HepG2 (cell line): ENCODE measurements at regions not wholly inside any gene's neighbourhood (a gene's known extent, or its start where the extent isn't known, plus 50 kb on each side); places are given as distances from the start of the nearest gene placed in this dataset.
A peak's percentile ranks its signal among the peaks of the same experiment; 100 is the strongest.

Experiments used
- AFF4 ChIP-seq: sonication (generic); formaldehyde crosslinking; IDR thresholded peaks from 2 replicates; pipeline ENCODE4 v1.4.0; 2020; ENCODE audit warnings: missing genetic modification reagents
- CHCHD3 ChIP-seq: sonication (generic); formaldehyde crosslinking; IDR thresholded peaks from 2 replicates; pipeline ENCODE4 v1.8.0; 2022; ENCODE audit warnings: mild to moderate bottlenecking, missing genetic modification reagents, moderate library complexity
- CSRNP2 ChIP-seq: sonication (generic); formaldehyde crosslinking; conservative IDR thresholded peaks from 2 replicates; pipeline ENCODE4 v1.8.0; 2022; ENCODE audit warnings: low read depth, missing genetic modification reagents
- FOXP4 ChIP-seq: sonication (generic); formaldehyde crosslinking; IDR thresholded peaks from 2 replicates; pipeline ENCODE4 v1.4.0; 2020; ENCODE audit warnings: missing genetic modification reagents
- ISL2 ChIP-seq: sonication (generic); formaldehyde crosslinking; IDR thresholded peaks from 2 replicates; pipeline ENCODE4 v1.5.0; 2020; ENCODE audit warnings: missing genetic modification reagents
- KDM5B ChIP-seq: sonication (generic); formaldehyde crosslinking; IDR thresholded peaks from 2 replicates; pipeline ENCODE4 v1.4.0; 2020; ENCODE audit warnings: missing genetic modification reagents, mild to moderate bottlenecking, borderline replicate concordance
- MAX ChIP-seq: IDR thresholded peaks from 2 replicates; pipeline ENCODE4 v1.6.1; 2012; ENCODE audit warnings: inconsistent platforms
- NCOA1 ChIP-seq: sonication (generic); formaldehyde crosslinking; IDR thresholded peaks from 2 replicates; pipeline ENCODE4 v1.9.0; 2021; ENCODE audit warnings: missing genetic modification reagents
- NFKBIZ ChIP-seq: IDR thresholded peaks from 2 replicates; pipeline ENCODE4 v1.6.1; 2018; ENCODE audit warnings: missing genetic modification reagents, missing compliant biosample characterization
- PCBP2 ChIP-seq: fragments of 200-400 bp; formaldehyde crosslinking; optimal IDR thresholded peaks from 2 replicates; pipeline ENCODE3; 2018; ENCODE audit warnings: low read length, low read depth; ENCODE audit not compliant: poor library complexity, severe bottlenecking
- ZFP36L2 ChIP-seq: sonication (generic); formaldehyde crosslinking; IDR thresholded peaks from 2 replicates; pipeline ENCODE4 v1.4.0; 2020; ENCODE audit warnings: missing genetic modification reagents
- ZFP62 ChIP-seq: sonication (generic); formaldehyde crosslinking; IDR thresholded peaks from 2 replicates; pipeline ENCODE4 v1.4.0; 2020; ENCODE audit warnings: missing genetic modification reagents
- ZFY ChIP-seq: sonication (generic); formaldehyde crosslinking; IDR thresholded peaks from 2 replicates; pipeline ENCODE4 v1.4.0; 2020; ENCODE audit warnings: missing genetic modification reagents
- ZNF10 ChIP-seq: sonication (generic); formaldehyde crosslinking; IDR thresholded peaks from 2 replicates; pipeline ENCODE4 v1.4.0; 2020; ENCODE audit warnings: mild to moderate bottlenecking, low read depth, missing genetic modification reagents, borderline replicate concordance
- ZNF225 ChIP-seq: sonication (generic); formaldehyde crosslinking; IDR thresholded peaks from 2 replicates; pipeline ENCODE4 v1.4.0; 2020; ENCODE audit warnings: mild to moderate bottlenecking, missing genetic modification reagents
- ZNF232 ChIP-seq: sonication (generic); formaldehyde crosslinking; IDR thresholded peaks from 2 replicates; pipeline ENCODE4 v1.4.0; 2020; ENCODE audit warnings: missing genetic modification reagents, borderline replicate concordance
- ZNF274 ChIP-seq: sonication (generic); formaldehyde crosslinking; IDR thresholded peaks from 2 replicates; pipeline ENCODE4 v1.5.1; 2020; ENCODE audit warnings: mild to moderate bottlenecking, missing genetic modification reagents
- ZNF451 ChIP-seq: sonication (generic); formaldehyde crosslinking; IDR thresholded peaks from 2 replicates; pipeline ENCODE4 v1.5.0; 2020; ENCODE audit warnings: mild to moderate bottlenecking, missing genetic modification reagents
- ZNF577 ChIP-seq: sonication (generic); formaldehyde crosslinking; IDR thresholded peaks from 2 replicates; pipeline ENCODE4 v1.4.0; 2020; ENCODE audit warnings: mild to moderate bottlenecking, low read depth, missing genetic modification reagents, borderline replicate concordance
- ZNF589 ChIP-seq: sonication (generic); formaldehyde crosslinking; conservative IDR thresholded peaks from 2 replicates; pipeline ENCODE4 v1.8.0; 2022; ENCODE audit warnings: mild to moderate bottlenecking, moderate library complexity, missing genetic modification reagents
- ZNF619 ChIP-seq: sonication (generic); formaldehyde crosslinking; IDR thresholded peaks from 2 replicates; pipeline ENCODE4 v1.4.0; 2020; ENCODE audit warnings: mild to moderate bottlenecking, missing genetic modification reagents
- ZNF644 ChIP-seq: IDR thresholded peaks from 2 replicates; pipeline ENCODE4 v1.6.1; 2016; ENCODE audit warnings: low read depth
- ZSCAN31 ChIP-seq: sonication (generic); formaldehyde crosslinking; IDR thresholded peaks from 2 replicates; pipeline ENCODE4 v1.5.0; 2020; ENCODE audit warnings: low read depth, mild to moderate bottlenecking, missing genetic modification reagents

GRCh38 chr6:37102299-37103168, 67.4 kb upstream of the PIM1 start (continued):
- TF ChIP-seq ZFP62 (CRISPR knock-in tag), result no peak
- peak; percentile 66; the same call in 1 of the 2 replicates for TF ChIP-seq FOXP4 (CRISPR knock-in tag)
- TF ChIP-seq ISL2 (CRISPR knock-in tag), result peak; percentile 68
- peak; percentile 69; the same call in 1 of the 2 replicates for TF ChIP-seq ZFY
- no peak for TF ChIP-seq PCBP2
- TF ChIP-seq CHCHD3, result no peak
- TF ChIP-seq ZNF644 (CRISPR knock-in tag), result no peak
- TF ChIP-seq ZNF10 (CRISPR knock-in tag), result no peak
- no peak for TF ChIP-seq ZNF589 (CRISPR knock-in tag)
- TF ChIP-seq ZNF577 (CRISPR knock-in tag), result no peak
- peak; percentile 67 for TF ChIP-seq ZNF225 (CRISPR knock-in tag)
- no peak for TF ChIP-seq ZFP36L2
- TF ChIP-seq ZNF232, result 0 out of 2 replicates have a peak, but pooled peaks have one; percentile 25
- TF ChIP-seq KDM5B (CRISPR knock-in tag), result peak; percentile 82; the same call in 1 of the 2 replicates
- peak; percentile 83 for TF ChIP-seq MAX
- TF ChIP-seq ZNF274 (CRISPR knock-in tag), result no peak
- no peak for TF ChIP-seq CSRNP2
- peak; percentile 68 for TF ChIP-seq ZNF451 (CRISPR knock-in tag)
- TF ChIP-seq ZSCAN31 (CRISPR knock-in tag), result no peak
- TF ChIP-seq ZNF619 (CRISPR knock-in tag), result no peak
- TF ChIP-seq AFF4 (CRISPR knock-in tag), result no peak
- no peak for TF ChIP-seq NCOA1 (CRISPR knock-in tag)
- no peak for TF ChIP-seq NFKBIZ (CRISPR knock-in tag)
